Kasumi-1 (cell line): ENCODE measurements at regions not wholly inside any gene's neighbourhood (a gene's known extent, or its start where the extent isn't known, plus 50 kb on each side); places are given as distances from the start of the nearest gene placed in this dataset.
"Not testable (repeated sequence)": the region's sequence is repeated elsewhere in the genome, so short reads cannot be mapped to it uniquely, and the experiment has no call there.

Experiments used
- DNase-seq, 2 experiments: peaks; one replicate each; lab custom pipeline; 2025; lab: John Stamatoyannopoulos, UW

- DNase-seq, result no peak
These were observed 611.9 kb upstream of the MAP3K7 start for GRCh38 chr6:91198588-91199255.

GRCh38 chr6:91196729-91197128 lies 609.9 kb upstream of the MAP3K7 start:
- no peak for DNase-seq

GRCh38 chr6:91193446-91193845 lies 606.6 kb upstream of the MAP3K7 start:
- DNase-seq, result no peak

- not testable (repeated sequence) for DNase-seq
These were observed 603.2 kb upstream of the MAP3K7 start for GRCh38 chr6:91190041-91190440.

- DNase-seq, result no peak
These were observed 598.2 kb upstream of the MAP3K7 start for GRCh38 chr6:91185072-91185471.

GRCh38 chr6:91181416-91181815 lies 594.5 kb upstream of the MAP3K7 start:
- DNase-seq, result no peak

- no peak for DNase-seq
These were observed 586.8 kb upstream of the MAP3K7 start for GRCh38 chr6:91173651-91174050.

- DNase-seq, result no peak
These were observed 586.3 kb upstream of the MAP3K7 start for GRCh38 chr6:91173186-91173585.

- no peak for DNase-seq
These were observed 585.0 kb upstream of the MAP3K7 start for GRCh38 chr6:91171754-91172462.

GRCh38 chr6:91167846-91168245 lies 581.0 kb upstream of the MAP3K7 start:
- DNase-seq, result no peak

- no peak for DNase-seq
These were observed 579.6 kb upstream of the MAP3K7 start for GRCh38 chr6:91166271-91167046.

- DNase-seq, result no peak
These were observed 577.2 kb upstream of the MAP3K7 start for GRCh38 chr6:91164105-91164504.

- DNase-seq, result no peak
These were observed 574.4 kb upstream of the MAP3K7 start for GRCh38 chr6:91161246-91161645.

GRCh38 chr6:91155129-91155785 lies 568.4 kb upstream of the MAP3K7 start:
- DNase-seq, result peak; percentile 62 to 68

GRCh38 chr6:91152824-91153223 lies 566.0 kb upstream of the MAP3K7 start:
- no peak for DNase-seq

GRCh38 chr6:91149956-91150705 lies 563.3 kb upstream of the MAP3K7 start:
- DNase-seq, result no peak

- no peak for DNase-seq
These were observed 562.5 kb upstream of the MAP3K7 start for GRCh38 chr6:91149246-91149955.

- DNase-seq, result no peak
These were observed 557.3 kb upstream of the MAP3K7 start for GRCh38 chr6:91144126-91144525.

GRCh38 chr6:91142154-91142553 lies 555.3 kb upstream of the MAP3K7 start:
- DNase-seq, result no peak

GRCh38 chr6:91141346-91141745 lies 554.5 kb upstream of the MAP3K7 start:
- peak; percentile 4 to 38 for DNase-seq

- DNase-seq, result no peak
These were observed 553.6 kb upstream of the MAP3K7 start for GRCh38 chr6:91140449-91140848.
